Spleen (tissue), 7 donors: ENCODE measurements at regions not wholly inside any gene's neighbourhood (a gene's known extent, or its start where the extent isn't known, plus 50 kb on each side); places are given as distances from the start of the nearest gene placed in this dataset.

ENCODE experiments used
- POLR2A ChIP-seq, 3 donors: fragments of 450-650 bp; IDR thresholded peaks; one replicate each; pipeline ENCODE4 v1.5.1; 2017; ENCODE audit warnings: antibody characterized with exemption in 3 of 3, mild to moderate bottlenecking in 1 of 3
- POLR2AphosphoS5 ChIP-seq, 3 donors: sonication (generic); formaldehyde crosslinking; IDR thresholded peaks; one replicate each; pipeline ENCODE4 v1.5.1; 2017; ENCODE audit warnings: antibody characterized with exemption in 3 of 3
- TF ChIP-seq, protein P1 (sequence below), 11 experiments: fragments of 200-600 bp in 7 of 11; fragments of 450-650 bp in 4 of 11; sonication (generic) in 4 of 11; IDR thresholded peaks in 8 of 11; conservative IDR thresholded peaks in 3 of 11; 1 replicate in 7 of 11; 2 replicates in 4 of 11; pipeline versions ENCODE4 v1.4.0 to v1.8.0; 2016 to 2021; ENCODE audit warnings: antibody characterized with exemption in 11 of 11, inconsistent platforms in 4 of 11, mild to moderate bottlenecking in 1 of 11
- donor health status: DM: no; HTN: no; CAD: no; lungs with moderate emphysema.
- donor health status: DM: no; HTN: no; CAD: no.
- donor health status: DM: no; HTN: no; CAD: no.

GRCh38 chr11:121887976-121888557 is 227.9 kb downstream of the BLID start:
- TF ChIP-seq, protein P1, sequence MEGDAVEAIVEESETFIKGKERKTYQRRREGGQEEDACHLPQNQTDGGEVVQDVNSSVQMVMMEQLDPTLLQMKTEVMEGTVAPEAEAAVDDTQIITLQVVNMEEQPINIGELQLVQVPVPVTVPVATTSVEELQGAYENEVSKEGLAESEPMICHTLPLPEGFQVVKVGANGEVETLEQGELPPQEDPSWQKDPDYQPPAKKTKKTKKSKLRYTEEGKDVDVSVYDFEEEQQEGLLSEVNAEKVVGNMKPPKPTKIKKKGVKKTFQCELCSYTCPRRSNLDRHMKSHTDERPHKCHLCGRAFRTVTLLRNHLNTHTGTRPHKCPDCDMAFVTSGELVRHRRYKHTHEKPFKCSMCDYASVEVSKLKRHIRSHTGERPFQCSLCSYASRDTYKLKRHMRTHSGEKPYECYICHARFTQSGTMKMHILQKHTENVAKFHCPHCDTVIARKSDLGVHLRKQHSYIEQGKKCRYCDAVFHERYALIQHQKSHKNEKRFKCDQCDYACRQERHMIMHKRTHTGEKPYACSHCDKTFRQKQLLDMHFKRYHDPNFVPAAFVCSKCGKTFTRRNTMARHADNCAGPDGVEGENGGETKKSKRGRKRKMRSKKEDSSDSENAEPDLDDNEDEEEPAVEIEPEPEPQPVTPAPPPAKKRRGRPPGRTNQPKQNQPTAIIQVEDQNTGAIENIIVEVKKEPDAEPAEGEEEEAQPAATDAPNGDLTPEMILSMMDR (IDR thresholded peaks at IDR 0.05 in 8 of 11, conservative IDR thresholded peaks at IDR 0.05 in 3 of 11): no peak
- TF ChIP-seq POLR2A (IDR thresholded peaks at IDR 0.05) (no peak), POLR2AphosphoS5 (IDR thresholded peaks at IDR 0.05) (no peak)
